ENCODE measurements at regions not wholly inside any gene's neighbourhood (a gene's known extent, or its start where the extent isn't known, plus 50 kb on each side); places are given as distances from the start of the nearest gene placed in this dataset.
"Not testable (repeated sequence)": the region's sequence is repeated elsewhere in the genome, so short reads cannot be mapped to it uniquely, and the experiment has no call there.

DNA sequence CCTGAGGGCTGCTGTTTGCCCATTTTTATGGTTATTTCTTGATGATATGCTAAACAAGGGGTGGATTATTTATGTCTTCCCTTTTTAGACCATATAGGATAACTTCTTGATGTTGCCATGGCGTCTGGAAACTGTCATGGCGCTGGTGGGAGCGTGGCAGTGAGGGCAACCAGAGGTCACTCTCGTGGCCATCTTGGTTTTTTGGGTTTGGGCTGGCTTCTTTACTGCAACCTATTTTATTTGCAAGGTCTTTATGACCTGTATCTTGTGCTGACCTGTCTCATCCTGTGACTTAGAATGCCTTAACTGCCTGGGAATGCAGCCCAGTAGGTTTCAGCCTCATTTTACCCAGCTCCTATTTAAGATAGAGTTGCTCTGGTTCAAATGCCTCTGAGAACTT is 429.7 kb downstream of the SH2D4B start:
- not testable (repeated sequence) for TF ChIP-seq FOXM1 (IDR thresholded peaks at IDR 0.05; ENCODE audit: low read depth); CTCF (IDR thresholded peaks at IDR 0.05); GATA2 (CRISPR knock-in tag; IDR thresholded peaks at IDR 0.05); JUND (IDR thresholded peaks at IDR 0.05); TAF1 (IDR thresholded peaks at IDR 0.05; ENCODE audit: borderline replicate concordance, low read depth, low read length)
- TF ChIP-seq, protein P1, sequence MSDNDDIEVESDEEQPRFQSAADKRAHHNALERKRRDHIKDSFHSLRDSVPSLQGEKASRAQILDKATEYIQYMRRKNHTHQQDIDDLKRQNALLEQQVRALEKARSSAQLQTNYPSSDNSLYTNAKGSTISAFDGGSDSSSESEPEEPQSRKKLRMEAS (IDR thresholded peaks at IDR 0.05; ENCODE audit: low read depth), result not testable (repeated sequence)
